Activated CD4-positive, alpha-beta T cell treated with anti-CD3 and anti-CD28 coated beads, Interleukin-2, amount 50 U/mL, for 16 hours (primary cell): ENCODE measurements at regions not wholly inside any gene's neighbourhood (a gene's known extent, or its start where the extent isn't known, plus 50 kb on each side); places are given as distances from the start of the nearest gene placed in this dataset.

Experiments used
- DNase-seq: peaks from one replicate; pipeline ENCODE4 v3.0.0-alpha.2; 2020

GRCh38 chr5:27639005-27639612 is 600.7 kb upstream of the CDH9 start:
- no peak for DNase-seq

- DNase-seq: no peak
These were observed 581.6 kb upstream of the CDH9 start for GRCh38 chr5:27619982-27620381.

- DNase-seq: no peak
These were observed 573.8 kb upstream of the CDH9 start for GRCh38 chr5:27612161-27612560.

GRCh38 chr5:27608992-27609391 is 570.6 kb upstream of the CDH9 start:
- no peak for DNase-seq

- DNase-seq: no peak
These were observed 560.2 kb upstream of the CDH9 start for GRCh38 chr5:27598576-27598975.

- no peak for DNase-seq
These were observed 555.8 kb upstream of the CDH9 start for GRCh38 chr5:27594141-27594540.

GRCh38 chr5:27592231-27592630 is 553.8 kb upstream of the CDH9 start:
- no peak for DNase-seq

- DNase-seq: no peak
These were observed 552.1 kb upstream of the CDH9 start for GRCh38 chr5:27590503-27590902.

GRCh38 chr5:27578279-27578678 is 539.9 kb upstream of the CDH9 start:
- DNase-seq: no peak

GRCh38 chr5:27571681-27572080 is 533.3 kb upstream of the CDH9 start:
- DNase-seq: no peak

GRCh38 chr5:27568811-27569210 is 530.4 kb upstream of the CDH9 start:
- no peak for DNase-seq

- DNase-seq: no peak
These were observed 523.0 kb upstream of the CDH9 start for GRCh38 chr5:27561408-27561807.

GRCh38 chr5:27548484-27548883 is 510.1 kb upstream of the CDH9 start:
- no peak for DNase-seq

GRCh38 chr5:27535031-27535557 is 496.7 kb upstream of the CDH9 start:
- no peak for DNase-seq

GRCh38 chr5:27532305-27532704 is 493.9 kb upstream of the CDH9 start:
- DNase-seq: no peak

- DNase-seq: no peak
These were observed 486.1 kb upstream of the CDH9 start for GRCh38 chr5:27524515-27524914.

GRCh38 chr5:27523629-27524028 is 485.2 kb upstream of the CDH9 start:
- no peak for DNase-seq

- DNase-seq: no peak
These were observed 478.1 kb upstream of the CDH9 start for GRCh38 chr5:27516437-27516836.

- DNase-seq: no peak
These were observed 472.7 kb upstream of the CDH9 start for GRCh38 chr5:27511061-27511460.

- no peak for DNase-seq
These were observed 465.4 kb upstream of the CDH9 start for GRCh38 chr5:27503813-27504212.

- DNase-seq: no peak
These were observed 463.9 kb upstream of the CDH9 start for GRCh38 chr5:27502236-27502635.

GRCh38 chr5:27497491-27497890 is 459.1 kb upstream of the CDH9 start:
- DNase-seq: no peak

GRCh38 chr5:27494887-27495286 is 456.5 kb upstream of the CDH9 start:
- DNase-seq: no peak

- DNase-seq: no peak
These were observed 453.5 kb upstream of the CDH9 start for GRCh38 chr5:27491746-27492439.

- no peak for DNase-seq
These were observed 452.7 kb upstream of the CDH9 start for GRCh38 chr5:27491047-27491446.
